IPS DF 4.7 (cell line): ENCODE measurements at regions not wholly inside any gene's neighbourhood (a gene's known extent, or its start where the extent isn't known, plus 50 kb on each side); places are given as distances from the start of the nearest gene placed in this dataset.
A peak's percentile ranks its signal among the peaks of the same experiment; 100 is the strongest.
"Not testable (repeated sequence)": the region's sequence is repeated elsewhere in the genome, so short reads cannot be mapped to it uniquely, and the experiment has no call there.

Experiments
- DNase-seq: peaks from one replicate; pipeline ENCODE4 v3.0.0-alpha.2; 2013; ENCODE audit warnings: low spot score; ENCODE audit errors: extremely low read depth

- no peak for DNase-seq
These were observed 575.8 kb upstream of the TBL1XR1 start for GRCh38 chr3:177772908-177773557.

DNA sequence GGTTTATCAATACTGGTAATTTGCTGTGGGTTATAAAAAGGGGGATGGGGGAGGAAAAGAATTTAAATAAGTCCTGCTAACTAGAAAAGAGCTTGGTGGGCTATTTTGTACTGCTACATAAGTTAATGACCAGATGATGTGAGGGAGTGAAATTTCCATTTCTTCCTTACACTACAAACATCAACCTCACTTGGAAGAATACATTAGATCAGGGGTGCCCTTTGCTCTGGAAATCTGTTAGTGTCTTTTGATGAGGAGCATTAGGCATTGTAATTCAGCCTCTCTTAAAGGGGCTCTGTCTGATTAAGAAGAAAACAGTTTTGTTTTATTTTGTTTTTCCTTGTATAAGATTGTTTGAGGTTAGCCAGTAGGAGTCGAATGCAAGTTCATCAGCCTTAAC lies 576.4 kb upstream of the TBL1XR1 start:
- DNase-seq, result no peak

- no peak for DNase-seq
These were observed 579.4 kb upstream of the TBL1XR1 start for GRCh38 chr3:177776661-177777101.

DNA sequence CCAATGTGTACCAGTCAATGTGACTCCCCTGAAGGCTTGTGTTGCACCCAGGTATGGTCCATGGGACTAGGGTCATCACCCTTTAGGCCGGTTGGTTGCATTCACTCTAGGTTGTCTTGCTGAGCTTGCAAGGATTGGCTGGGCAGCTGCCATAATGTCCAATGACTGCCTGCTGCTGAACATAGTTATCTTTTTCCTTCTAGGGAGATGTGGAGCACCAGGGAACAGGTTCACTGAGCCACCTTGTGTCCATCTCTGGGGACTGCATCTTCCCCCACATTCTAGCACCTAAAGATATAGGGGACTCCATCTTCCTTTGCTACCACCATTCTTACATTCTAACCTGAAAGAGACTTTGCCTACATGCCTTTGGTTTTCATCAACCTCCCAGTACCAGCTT lies 580.4 kb upstream of the TBL1XR1 start:
- peak; percentile 46 for DNase-seq

DNA sequence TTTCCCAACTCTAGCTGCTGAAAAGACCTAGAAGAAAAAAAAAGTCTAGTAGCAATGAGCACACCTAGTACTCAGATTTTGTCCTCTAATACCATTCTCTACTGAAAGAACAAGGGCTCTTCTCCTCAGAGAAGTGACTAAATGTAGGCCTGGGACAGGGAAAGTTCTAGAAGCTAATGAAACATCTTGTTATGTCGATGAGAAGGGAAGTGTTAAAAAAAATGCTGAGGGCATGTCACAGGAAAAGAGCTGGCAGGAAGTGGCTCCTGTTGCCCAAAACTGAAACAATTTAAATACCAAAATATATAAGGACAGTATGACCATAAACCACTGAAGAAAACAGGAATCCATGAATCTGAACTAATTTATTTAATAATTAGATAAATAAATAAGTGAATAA lies 581.4 kb upstream of the TBL1XR1 start:
- DNase-seq, result no peak

- DNase-seq, result no peak
These were observed 584.4 kb upstream of the TBL1XR1 start for GRCh38 chr3:177781686-177782161.

DNA sequence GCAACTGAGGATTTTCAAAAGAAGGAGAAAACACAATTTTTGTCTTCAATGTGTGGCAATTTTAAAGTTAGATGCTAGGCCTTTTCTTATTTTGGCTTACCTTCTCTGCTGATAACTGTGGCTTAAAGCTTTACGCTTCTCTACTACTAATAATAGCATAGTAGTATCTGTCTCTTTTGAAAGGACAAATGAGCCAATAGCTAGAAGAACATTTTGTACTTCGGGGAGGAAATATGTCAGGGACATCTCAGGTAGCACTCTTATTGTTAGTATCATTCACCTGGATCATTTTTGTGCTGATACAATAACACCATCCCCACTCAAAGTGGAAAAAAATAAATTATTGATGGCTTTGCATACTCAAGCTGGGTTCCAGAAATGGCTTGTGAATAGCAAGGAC lies 586.1 kb upstream of the TBL1XR1 start:
- no peak for DNase-seq

GRCh38 chr3:177783767-177784166 lies 586.5 kb upstream of the TBL1XR1 start:
- no peak for DNase-seq

GRCh38 chr3:177787279-177788041 lies 590.2 kb upstream of the TBL1XR1 start:
- no peak for DNase-seq

- no peak for DNase-seq
These were observed 592.2 kb upstream of the TBL1XR1 start for GRCh38 chr3:177789500-177789899.

DNA sequence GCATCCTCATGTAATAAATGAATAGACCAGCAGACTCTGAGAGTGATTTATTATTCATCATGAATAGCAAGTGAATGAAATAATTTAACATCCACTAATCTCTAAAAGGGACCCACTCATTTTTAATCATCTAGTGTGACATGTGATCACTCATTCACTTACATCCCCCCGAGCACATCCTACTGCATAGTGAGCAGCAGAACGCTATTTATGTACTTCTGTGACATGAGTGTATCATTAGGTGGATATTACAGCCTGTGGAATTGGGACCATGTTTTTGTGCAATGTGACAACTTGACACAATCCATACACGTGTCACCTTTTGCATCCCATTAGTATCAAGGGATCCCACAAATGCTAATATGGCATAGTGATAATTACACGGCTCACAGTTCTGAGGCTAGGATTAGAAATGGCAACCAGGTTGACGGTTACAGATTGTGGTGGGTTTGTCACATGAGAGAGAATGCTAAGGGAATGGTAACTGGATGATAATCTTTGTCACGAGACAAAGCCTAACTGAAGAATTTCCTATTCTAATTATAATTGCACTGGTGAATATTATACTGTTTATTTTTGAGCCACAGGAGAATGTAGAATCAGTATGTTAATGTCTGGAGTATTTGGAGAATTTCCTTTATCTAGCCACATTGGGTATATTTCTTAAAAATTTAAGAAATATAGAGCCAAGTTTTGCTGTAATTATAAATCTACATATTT lies 595.2 kb upstream of the TBL1XR1 start:
- no peak for DNase-seq

DNA sequence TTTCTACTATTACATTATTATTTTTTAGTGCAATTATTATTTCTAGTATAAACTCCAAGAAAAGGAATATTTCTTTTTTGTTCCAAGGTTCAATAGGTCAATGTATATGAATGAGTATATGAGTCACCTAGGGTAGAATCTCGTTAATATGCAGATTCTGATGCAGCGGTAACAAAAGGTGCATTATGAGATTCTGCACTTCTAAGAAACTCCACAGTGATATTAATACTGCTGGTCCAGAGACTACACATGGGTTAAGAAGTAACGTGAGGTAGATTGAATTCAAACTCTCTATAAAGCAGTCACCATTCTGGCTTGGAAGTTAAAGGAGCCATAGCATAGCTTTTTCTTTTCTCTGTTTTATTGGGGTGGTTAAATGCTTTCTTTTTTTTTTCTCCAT lies 596.2 kb upstream of the TBL1XR1 start:
- no peak for DNase-seq

DNA sequence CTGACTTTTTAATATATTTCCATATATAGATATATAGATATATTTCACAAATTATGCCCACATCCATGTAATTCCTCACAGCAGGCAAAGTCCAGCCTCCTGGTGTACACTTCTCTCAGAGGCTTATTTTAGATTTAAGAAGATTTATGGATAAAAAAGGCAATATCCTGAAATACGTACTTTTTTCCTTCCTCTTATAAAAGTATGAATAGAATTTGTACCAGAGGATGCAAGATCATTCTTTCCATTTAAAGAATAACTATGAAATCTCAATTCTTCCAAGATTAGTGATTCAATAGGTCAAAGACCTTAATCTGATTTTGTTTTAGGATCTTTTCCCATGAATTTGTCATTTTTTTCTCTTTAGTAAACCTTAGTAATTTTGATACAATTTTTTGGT lies 597.9 kb upstream of the TBL1XR1 start:
- no peak for DNase-seq

DNA sequence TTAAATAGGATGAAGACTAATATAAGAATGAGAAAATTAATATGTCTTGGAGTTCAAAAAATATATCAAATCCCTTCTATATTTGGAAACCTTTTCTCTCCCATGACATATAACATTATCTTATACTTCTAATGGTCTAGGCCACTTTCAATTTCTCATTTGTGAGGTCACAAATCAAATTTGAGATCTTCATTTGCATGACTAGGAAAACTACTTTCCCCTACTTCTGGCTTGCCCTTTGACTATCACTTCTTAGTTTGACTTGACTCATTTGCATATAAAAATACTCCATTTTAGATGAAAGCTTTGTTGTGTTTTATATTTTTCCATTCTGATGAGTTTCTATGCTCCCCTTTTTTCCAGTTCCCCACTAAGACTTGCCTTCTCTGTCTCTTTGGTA lies 598.6 kb upstream of the TBL1XR1 start:
- no peak for DNase-seq

DNA sequence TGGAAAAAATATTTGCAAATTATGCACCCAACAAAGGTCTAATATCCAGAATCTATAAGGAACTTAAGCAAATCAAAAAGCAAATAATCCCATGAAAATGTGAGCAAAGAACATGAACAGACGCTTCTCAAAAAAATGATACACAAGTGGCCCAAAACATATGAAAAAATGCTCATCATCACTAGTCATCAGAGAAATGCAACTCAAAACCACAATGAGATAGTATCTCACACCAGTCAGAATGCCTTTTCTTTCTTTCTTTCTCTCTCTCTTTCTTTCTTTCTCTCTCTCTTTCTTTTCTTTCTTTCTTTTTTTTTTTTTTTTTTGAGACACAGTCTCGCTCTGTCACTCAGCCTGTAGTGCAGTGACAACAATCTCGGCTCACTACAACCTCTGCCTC lies 602.9 kb upstream of the TBL1XR1 start:
- not testable (repeated sequence) for DNase-seq

- no peak for DNase-seq
These were observed 603.3 kb upstream of the TBL1XR1 start for GRCh38 chr3:177800561-177800960.

DNA sequence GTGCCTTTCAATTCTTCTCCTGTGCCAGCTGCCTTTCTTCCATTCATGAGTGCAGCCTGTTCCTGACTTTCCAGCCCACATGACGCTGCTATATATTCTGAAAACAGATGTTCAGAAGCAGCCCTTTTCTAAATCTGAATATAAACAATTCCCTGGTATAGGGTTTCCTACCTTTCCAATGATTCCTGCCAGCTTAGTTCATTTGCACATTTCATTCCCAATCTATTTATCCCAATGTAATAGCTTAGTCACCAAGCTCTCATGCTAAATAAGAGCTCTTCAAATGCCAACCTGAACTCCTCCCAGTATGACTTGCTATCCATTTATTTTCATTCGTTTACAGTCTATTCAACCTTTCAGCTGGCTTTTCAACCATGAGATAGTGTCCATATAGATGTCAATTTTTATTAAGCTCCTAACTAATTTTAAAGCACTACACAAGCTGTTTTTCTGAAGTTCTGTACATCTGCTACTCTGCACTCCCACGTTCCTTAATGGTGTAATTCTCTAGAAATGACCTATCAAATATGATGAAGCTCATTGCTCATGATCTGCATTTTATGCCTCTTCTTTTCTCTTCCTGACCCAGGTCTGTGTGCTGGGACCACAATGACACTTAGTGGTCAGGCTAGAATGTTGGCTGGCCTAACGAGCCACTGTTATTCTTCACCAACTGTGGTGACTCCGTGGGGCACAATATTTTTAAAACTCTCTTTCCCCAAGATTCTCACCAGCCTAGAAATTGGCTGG lies 605.0 kb upstream of the TBL1XR1 start:
- DNase-seq, result no peak

DNA sequence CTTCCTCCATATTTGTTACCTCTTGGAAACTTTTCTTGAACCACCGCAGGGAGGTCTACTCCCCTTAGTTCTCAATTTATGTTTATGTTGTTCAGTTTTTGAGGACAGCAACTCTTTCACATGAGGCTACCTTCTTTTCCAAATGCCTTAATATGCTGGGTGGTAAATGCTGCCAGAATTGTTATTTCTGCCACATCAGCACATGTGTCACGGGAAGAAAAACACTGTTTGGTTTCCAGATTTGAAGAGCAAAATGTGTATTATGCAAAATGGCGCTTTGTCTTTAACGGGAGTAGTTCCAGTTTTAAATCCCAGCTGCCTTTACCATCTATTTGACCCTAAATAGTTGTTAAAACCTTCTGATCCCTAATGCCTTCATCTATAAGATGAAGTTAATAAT lies 606.2 kb upstream of the TBL1XR1 start:
- DNase-seq, result no peak

GRCh38 chr3:177804032-177804431 lies 606.8 kb upstream of the TBL1XR1 start:
- no peak for DNase-seq

- no peak for DNase-seq
These were observed 607.4 kb upstream of the TBL1XR1 start for GRCh38 chr3:177804646-177805045.

DNA sequence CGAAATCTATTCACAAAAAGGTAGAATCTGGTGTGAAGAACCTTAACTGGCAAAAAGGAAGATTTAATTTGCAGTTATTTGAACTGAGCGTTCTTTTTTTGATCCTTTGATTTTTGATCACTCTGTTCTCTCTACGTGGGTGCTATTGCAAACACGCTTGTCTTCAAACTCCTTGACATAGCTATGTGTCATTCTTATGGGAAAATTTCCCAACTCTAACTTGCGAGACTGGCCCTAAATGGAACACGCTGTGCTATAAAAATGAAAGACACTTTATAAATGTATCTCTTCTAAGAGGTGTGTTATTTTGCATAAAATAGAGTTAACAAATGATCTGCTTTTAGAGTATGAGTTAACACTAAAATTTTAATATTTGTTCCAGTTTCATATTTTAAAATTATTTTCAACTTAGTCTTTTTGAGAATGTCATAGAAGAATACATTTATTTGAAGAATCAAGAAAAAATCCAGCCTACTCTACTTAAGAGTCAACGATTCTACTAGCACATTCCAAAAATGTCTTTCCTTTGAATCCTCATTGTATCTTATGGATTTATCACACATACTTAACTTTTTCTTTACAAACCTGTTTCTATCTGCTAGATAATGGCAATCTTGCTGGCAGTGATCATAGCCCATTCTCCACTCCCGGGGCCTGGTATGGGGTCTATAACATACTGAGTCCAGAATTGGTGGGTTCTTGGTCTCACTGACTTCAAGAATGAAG lies 610.0 kb upstream of the TBL1XR1 start:
- DNase-seq, result no peak
